Ovary (tissue), 7 donors: ENCODE measurements at regions not wholly inside any gene's neighbourhood (a gene's known extent, or its start where the extent isn't known, plus 50 kb on each side); places are given as distances from the start of the nearest gene placed in this dataset.

ENCODE experiments used
- DNase-seq, 5 donors: peaks; one replicate each; pipeline ENCODE4 v3.0.0-alpha.2; 2019 to 2020
- H3K27ac ChIP-seq, 2 donors: fragments of 200-600 bp; one replicate each; pipeline versions ENCODE4 v1.5.1 to v1.8.0; 2019 to 2022
- H3K27me3 ChIP-seq: fragments of 200-600 bp; one replicate; pipeline ENCODE4 v1.8.0; 2022
- H3K36me3 ChIP-seq: fragments of 200-600 bp; sonication (generic); one replicate; pipeline ENCODE4 v1.5.1; 2019
- H3K4me1 ChIP-seq: one replicate; pipeline ENCODE4 v1.8.1; 2013; ENCODE audit warnings: mild to moderate bottlenecking, moderate library complexity; ENCODE audit not compliant: insufficient read depth
- H3K4me3 ChIP-seq: fragments of 200-600 bp; sonication (generic); one replicate; pipeline ENCODE4 v1.5.1; 2017
- H3K9me3 ChIP-seq, 2 donors: fragments of 200-600 bp in 1 of 2; sonication (generic) in 1 of 2; one replicate each; pipeline versions ENCODE4 v1.5.1 to v1.8.1; 2013 to 2019; ENCODE audit warnings: mild to moderate bottlenecking in 1 of 2, moderate library complexity in 1 of 2
- CTCF ChIP-seq, 3 donors: fragments of 450-650 bp in 2 of 3; fragments of 200-600 bp in 1 of 3; IDR thresholded peaks; one replicate each; pipeline versions ENCODE4 v1.5.1 to v1.8.0; 2016 to 2022; ENCODE audit warnings: antibody characterized with exemption in 3 of 3, mild to moderate bottlenecking in 1 of 3
- EP300 ChIP-seq: sonication (generic); formaldehyde crosslinking; IDR thresholded peaks from one replicate; pipeline ENCODE4 v1.6.1; 2017; ENCODE audit warnings: antibody characterized with exemption
- POLR2A ChIP-seq: fragments of 450-650 bp; IDR thresholded peaks from one replicate; pipeline ENCODE4 v1.6.1; 2017; ENCODE audit warnings: antibody characterized with exemption, mild to moderate bottlenecking, moderate library complexity
- WGBS, 3 donors: extraction: QIAGEN DNeasy Blood & Tissue Kit in 1 of 3; methylation state at CpG; one replicate each; pipeline versions ENCODE4 v1.1.5 to v1.1.7; 2013 to 2017; 5-methylcytosine and 5-hydroxymethylcytosine counted together
- intact Hi-C, 4 donors: fragments of 100-400 bp; cut with DNase I; formaldehyde crosslinking; loops; one replicate each; pipeline versions ENCODE4 v1.11.0 to v1.15.1; 2022 to 2023
- donor health status: DM: no; HTN: no; CAD: no; lungs with moderate emphysema.
- donor health status: DM: no; HTN: no; CAD: no.
- donor health status: Bipolar disorder and iron deficiency.
- donor health status: DM: no; HTN: no; CAD: no.
- donor health status: DM: yes; HTN: yes; CAD: no.

GRCh38 chr1:177706977-177707376 is 262.9 kb downstream of the SEC16B start:
- WGBS, 3 donors: 85 to 92% (median 89%) methylated on average over 4 of the region's 4 CpGs
- H3K36me3 ChIP-seq: no peaks in the 10 kb centered on the region
- H3K27me3 ChIP-seq: no peaks in the 10 kb centered on the region
- no peak for TF ChIP-seq POLR2A
- TF ChIP-seq EP300: no peak
- no peak for TF ChIP-seq CTCF (IDR thresholded peaks at IDR 0.05)
- H3K27ac ChIP-seq: no peak overlapping the region
- no peaks in the 10 kb centered on the region for H3K9me3 ChIP-seq
- no peak overlapping the region for H3K4me3 ChIP-seq
- H3K4me1 ChIP-seq: no peaks in the 10 kb centered on the region
- intact Hi-C loops: loop anchor here in 1 of 4 donors (10.0 kb wide), 1 partner anchor 1918 kb away; no protein-coding TSS in a partner anchor
- no peak for DNase-seq

GRCh38 chr1:177705839-177706238 is 264.0 kb downstream of the SEC16B start:
- no peak overlapping the region for H3K4me3 ChIP-seq
- WGBS, 3 donors: 55 to 57% (median 56%) methylated on average over 5 of the region's 5 CpGs
- H3K27ac ChIP-seq: no peak overlapping the region
- no peaks in the 10 kb centered on the region for H3K36me3 ChIP-seq
- intact Hi-C loops: loop anchor here in 1 of 4 donors (10.0 kb wide), 1 partner anchor 1919 kb away; no protein-coding TSS in a partner anchor
- DNase-seq: no peak
- TF ChIP-seq EP300: no peak
- no peak for TF ChIP-seq CTCF (IDR thresholded peaks at IDR 0.05)
- no peak for TF ChIP-seq POLR2A
- H3K27me3 ChIP-seq: no peaks in the 10 kb centered on the region
- H3K9me3 ChIP-seq: no peaks in the 10 kb centered on the region
- H3K4me1 ChIP-seq: no peaks in the 10 kb centered on the region

- Histone ChIP-seq H3K27me3 (no peaks in the 10 kb centered on the region), H3K4me1 (no peaks in the 10 kb centered on the region), H3K27ac (no peak overlapping the region), H3K4me3 (no peak overlapping the region), H3K9me3 (no peaks in the 10 kb centered on the region), H3K36me3 (no peaks in the 10 kb centered on the region)
- intact Hi-C loops: loop anchor here in 1 of 4 donors (10.0 kb wide), 1 partner anchor 1921 kb away; no protein-coding TSS in a partner anchor
- DNase-seq: no peak
- 76 to 84% (median 82%) methylated on average over 3 of the region's 3 CpGs for WGBS, 3 donors
- TF ChIP-seq EP300 (no peak), CTCF (IDR thresholded peaks at IDR 0.05) (no peak), POLR2A (no peak)
Measured at GRCh38 chr1:177703888-177704446, 265.9 kb downstream of the SEC16B start.

GRCh38 chr1:177701654-177702353 is 268.1 kb downstream of the SEC16B start:
- no peak for DNase-seq
- no peak overlapping the region for H3K27ac ChIP-seq
- no peaks in the 10 kb centered on the region for H3K27me3 ChIP-seq
- WGBS, 3 donors: 82 to 86% (median 84%) methylated on average over 3 of the region's 3 CpGs
- intact Hi-C loops: loop anchor here in 1 of 4 donors (10.0 kb wide), 1 partner anchor 1923 kb away; no protein-coding TSS in a partner anchor
- no peaks in the 10 kb centered on the region for H3K9me3 ChIP-seq
- no peaks in the 10 kb centered on the region for H3K4me1 ChIP-seq
- no peak for TF ChIP-seq CTCF (IDR thresholded peaks at IDR 0.05)
- no peak for TF ChIP-seq EP300
- no peak for TF ChIP-seq POLR2A
- H3K36me3 ChIP-seq: no peaks in the 10 kb centered on the region
- H3K4me3 ChIP-seq: no peak overlapping the region
